Gastroesophageal sphincter (tissue), 4 donors: ENCODE measurements at regions not wholly inside any gene's neighbourhood (a gene's known extent, or its start where the extent isn't known, plus 50 kb on each side); places are given as distances from the start of the nearest gene placed in this dataset.

Source experiments
- ATAC-seq: fragments of 150-250 bp; one replicate; pipeline ENCODE4 v1.9.1; 2016; ENCODE audit warnings: mild to moderate bottlenecking, moderate library complexity
- H3K27ac ChIP-seq, 4 donors: fragments of 200-600 bp; sonication (generic) in 3 of 4; 1 replicate in 3 of 4; 2 replicates in 1 of 4; pipeline ENCODE4 v1.5.1; 2016 to 2019
- H3K27me3 ChIP-seq: fragments of 200-600 bp; sonication (generic); one replicate; pipeline ENCODE4 v1.5.1; 2019
- H3K36me3 ChIP-seq, 2 donors: fragments of 200-600 bp; sonication (generic); one replicate each; pipeline ENCODE4 v1.5.1; 2019; ENCODE audit warnings: control low read depth in 1 of 2
- H3K4me1 ChIP-seq, 3 donors: fragments of 200-600 bp; sonication (generic); 1 replicate in 2 of 3; 2 replicates in 1 of 3; pipeline ENCODE4 v1.5.1; 2016 to 2019; ENCODE audit warnings: control low read depth in 2 of 3
- H3K4me3 ChIP-seq, 2 donors: fragments of 200-600 bp; sonication (generic); one replicate each; pipeline ENCODE4 v1.5.1; 2019; ENCODE audit warnings: mild to moderate bottlenecking in 1 of 2, moderate library complexity in 1 of 2
- H3K9me3 ChIP-seq, 3 donors: fragments of 200-600 bp; sonication (generic); one replicate each; pipeline ENCODE4 v1.5.1; 2017 to 2019; ENCODE audit warnings: control low read depth in 2 of 3
- EP300 ChIP-seq: sonication (generic); formaldehyde crosslinking; IDR thresholded peaks from one replicate; pipeline ENCODE4 v1.6.1; 2017; ENCODE audit warnings: antibody characterized with exemption, mild to moderate bottlenecking
- POLR2A ChIP-seq, 2 donors: fragments of 450-650 bp; IDR thresholded peaks; one replicate each; pipeline ENCODE4 v1.6.1; 2017; ENCODE audit warnings: antibody characterized with exemption in 2 of 2, mild to moderate bottlenecking in 2 of 2, moderate library complexity in 1 of 2
- POLR2AphosphoS5 ChIP-seq: sonication (generic); formaldehyde crosslinking; IDR thresholded peaks from one replicate; pipeline ENCODE4 v1.6.1; 2017; ENCODE audit warnings: antibody characterized with exemption
- WGBS, 2 donors: methylation state at CpG; one replicate each; pipeline ENCODE4 v1.1.5; 2018; ENCODE audit warnings: low coverage in 1 of 2; 5-methylcytosine and 5-hydroxymethylcytosine counted together
- TF ChIP-seq, protein P1 (sequence below), 4 experiments: fragments of 200-600 bp in 2 of 4; fragments of 450-650 bp in 2 of 4; sonication (generic) in 1 of 4; IDR thresholded peaks; one replicate each; pipeline ENCODE4 v1.5.1; 2017 to 2019; ENCODE audit warnings: antibody characterized with exemption in 4 of 4, mild to moderate bottlenecking in 2 of 4, moderate library complexity in 2 of 4

- H3K27me3 ChIP-seq: no peaks in the 10 kb centered on the region
- H3K36me3 ChIP-seq: no peaks in the 10 kb centered on the region
- H3K9me3 ChIP-seq: no peaks in the 10 kb centered on the region
- H3K4me1 ChIP-seq: no peaks in the 10 kb centered on the region
- ATAC-seq: no peak
- WGBS, 2 donors: 44 to 57% methylated on average over 2 to 4 of the region's 4 CpGs
- H3K27ac ChIP-seq: no peak overlapping the region
- H3K4me3 ChIP-seq: no peak overlapping the region
- no peak for TF ChIP-seq POLR2A (IDR thresholded peaks at IDR 0.05)
- TF ChIP-seq, protein P1, sequence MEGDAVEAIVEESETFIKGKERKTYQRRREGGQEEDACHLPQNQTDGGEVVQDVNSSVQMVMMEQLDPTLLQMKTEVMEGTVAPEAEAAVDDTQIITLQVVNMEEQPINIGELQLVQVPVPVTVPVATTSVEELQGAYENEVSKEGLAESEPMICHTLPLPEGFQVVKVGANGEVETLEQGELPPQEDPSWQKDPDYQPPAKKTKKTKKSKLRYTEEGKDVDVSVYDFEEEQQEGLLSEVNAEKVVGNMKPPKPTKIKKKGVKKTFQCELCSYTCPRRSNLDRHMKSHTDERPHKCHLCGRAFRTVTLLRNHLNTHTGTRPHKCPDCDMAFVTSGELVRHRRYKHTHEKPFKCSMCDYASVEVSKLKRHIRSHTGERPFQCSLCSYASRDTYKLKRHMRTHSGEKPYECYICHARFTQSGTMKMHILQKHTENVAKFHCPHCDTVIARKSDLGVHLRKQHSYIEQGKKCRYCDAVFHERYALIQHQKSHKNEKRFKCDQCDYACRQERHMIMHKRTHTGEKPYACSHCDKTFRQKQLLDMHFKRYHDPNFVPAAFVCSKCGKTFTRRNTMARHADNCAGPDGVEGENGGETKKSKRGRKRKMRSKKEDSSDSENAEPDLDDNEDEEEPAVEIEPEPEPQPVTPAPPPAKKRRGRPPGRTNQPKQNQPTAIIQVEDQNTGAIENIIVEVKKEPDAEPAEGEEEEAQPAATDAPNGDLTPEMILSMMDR (IDR thresholded peaks at IDR 0.05): no peak
- no peak for TF ChIP-seq POLR2AphosphoS5
- no peak for TF ChIP-seq EP300
These were observed 379.0 kb upstream of the CNR1 start for GRCh38 chr6:88544986-88545612.

DNA sequence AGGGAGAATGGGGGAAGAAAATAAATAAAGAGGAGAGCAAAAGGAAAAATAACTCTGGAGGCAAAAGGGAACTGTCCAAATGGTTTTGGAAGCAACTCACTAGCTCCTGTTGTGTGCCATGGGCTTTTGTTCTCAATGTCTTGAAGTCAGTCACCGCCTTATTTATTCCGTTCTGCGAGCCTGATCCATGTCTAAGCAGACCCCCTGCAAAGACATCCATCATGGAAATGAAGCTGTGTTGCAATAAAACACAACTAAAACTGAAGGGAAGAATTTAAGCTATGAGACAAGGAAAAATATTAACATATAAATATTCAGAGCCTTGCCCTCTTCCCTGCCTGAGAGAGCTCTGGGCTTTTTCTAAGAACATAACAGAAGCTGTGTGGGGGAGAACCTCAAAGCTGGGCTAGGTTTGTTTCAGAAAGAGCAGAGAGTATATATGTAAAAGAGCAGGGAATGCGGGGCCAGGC is 373.2 kb upstream of the CNR1 start:
- ATAC-seq: no peak
- 21 to 54% methylated on average over 3 to 4 of the region's 4 CpGs for WGBS, 2 donors
- Histone ChIP-seq H3K9me3 (no peaks in the 10 kb centered on the region), H3K4me1 (no peaks in the 10 kb centered on the region), H3K27me3 (peaks cover 15% of the 10 kb centered on the region), H3K27ac (no peak overlapping the region), H3K36me3 (no peaks in the 10 kb centered on the region), H3K4me3 (no peak overlapping the region)
- TF ChIP-seq EP300 (no peak), POLR2AphosphoS5 (no peak), POLR2A (IDR thresholded peaks at IDR 0.05) (no peak)
- TF ChIP-seq, protein P1 (IDR thresholded peaks at IDR 0.05): no peak

- Histone ChIP-seq H3K36me3 (no peaks in the 10 kb centered on the region), H3K27me3 (peaks cover 15% of the 10 kb centered on the region), H3K4me1 (no peaks in the 10 kb centered on the region), H3K27ac (no peak overlapping the region), H3K4me3 (no peak overlapping the region), H3K9me3 (no peaks in the 10 kb centered on the region)
- TF ChIP-seq POLR2AphosphoS5 (no peak), POLR2A (IDR thresholded peaks at IDR 0.05) (no peak), EP300 (no peak)
- TF ChIP-seq, protein P1 (IDR thresholded peaks at IDR 0.05): no peak
- ATAC-seq: no peak
- WGBS, 2 donors: 50 to 67% methylated on average over 1 to 3 of the region's 3 CpGs
These were observed 372.7 kb upstream of the CNR1 start for GRCh38 chr6:88538840-88539239.

GRCh38 chr6:88538130-88538706 is 372.1 kb upstream of the CNR1 start:
- 64% methylated on average over 3 of the region's 4 CpGs; no CpG with 5 or more reads in 1 of the 2 donors for WGBS, 2 donors
- Histone ChIP-seq H3K36me3 (no peaks in the 10 kb centered on the region), H3K4me1 (no peaks in the 10 kb centered on the region), H3K9me3 (no peaks in the 10 kb centered on the region), H3K27me3 (peaks cover 15% of the 10 kb centered on the region), H3K4me3 (no peak overlapping the region), H3K27ac (no peak overlapping the region)
- TF ChIP-seq, protein P1 (IDR thresholded peaks at IDR 0.05): no peak
- no peak for TF ChIP-seq POLR2AphosphoS5
- no peak for TF ChIP-seq POLR2A (IDR thresholded peaks at IDR 0.05)
- no peak for TF ChIP-seq EP300
- ATAC-seq: no peak

GRCh38 chr6:88536071-88536625 is 370.0 kb upstream of the CNR1 start:
- Histone ChIP-seq H3K27ac (no peak overlapping the region), H3K27me3 (peaks cover 15% of the 10 kb centered on the region), H3K4me1 (no peaks in the 10 kb centered on the region), H3K4me3 (no peak overlapping the region), H3K36me3 (no peaks in the 10 kb centered on the region), H3K9me3 (no peaks in the 10 kb centered on the region)
- ATAC-seq: no peak
- 48 to 49% methylated on average over 9 to 11 of the region's 11 CpGs for WGBS, 2 donors
- no peak for TF ChIP-seq EP300
- TF ChIP-seq, protein P1 (IDR thresholded peaks at IDR 0.05): no peak
- no peak for TF ChIP-seq POLR2AphosphoS5
- no peak for TF ChIP-seq POLR2A (IDR thresholded peaks at IDR 0.05)
